DOHH2 (cell line): ENCODE measurements at regions not wholly inside any gene's neighbourhood (a gene's known extent, or its start where the extent isn't known, plus 50 kb on each side); places are given as distances from the start of the nearest gene placed in this dataset.

ENCODE experiments used
- EZH2phosphoT487 ChIP-seq: fragments of 200-600 bp; sonication (generic); IDR thresholded peaks from 2 replicates; pipeline ENCODE4 v1.6.1; 2017; ENCODE audit warnings: borderline replicate concordance, mild to moderate bottlenecking, antibody characterized with exemption, low read length, moderate library complexity, mixed read lengths
- TF ChIP-seq, protein P1 (sequence below): fragments of 200-600 bp; sonication (generic); IDR thresholded peaks from one replicate; pipeline ENCODE4 v1.5.1; 2014; ENCODE audit warnings: antibody characterized with exemption, mild to moderate bottlenecking, low read depth, low read length; ENCODE audit not compliant: poor library complexity, severe bottlenecking

DNA sequence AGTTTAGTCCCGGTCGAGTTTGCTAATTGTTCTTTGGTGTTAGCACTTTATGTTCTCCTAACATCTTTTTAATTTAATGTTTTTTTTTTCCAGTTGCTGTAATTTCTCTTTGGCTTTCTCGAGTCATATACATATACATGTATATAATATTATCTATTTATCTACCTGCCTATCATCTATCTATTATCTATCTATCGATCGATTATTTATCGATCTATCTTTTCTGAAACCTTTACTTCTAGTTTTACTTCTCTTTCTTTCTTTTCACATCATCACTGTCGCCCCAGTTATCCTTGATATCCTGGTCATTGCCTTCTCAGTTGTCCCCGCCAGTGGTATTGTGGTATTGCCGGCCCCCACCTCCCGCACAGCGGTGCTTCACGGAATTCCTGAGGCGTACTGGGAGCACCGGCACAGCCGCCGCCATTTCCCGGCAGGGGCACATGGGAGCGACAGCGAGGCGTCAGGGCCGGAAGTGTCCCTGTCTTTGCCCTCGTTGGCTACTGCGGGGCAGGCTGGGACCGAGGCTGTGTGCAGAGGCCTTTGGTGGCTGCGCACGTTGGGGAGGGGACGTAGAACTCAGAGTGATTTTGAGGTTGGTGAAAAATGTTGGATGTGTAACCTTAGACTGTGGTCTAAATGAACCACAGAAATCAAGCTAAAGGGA is 101.1 kb downstream of the NUF2 start:
- TF ChIP-seq, protein P1, sequence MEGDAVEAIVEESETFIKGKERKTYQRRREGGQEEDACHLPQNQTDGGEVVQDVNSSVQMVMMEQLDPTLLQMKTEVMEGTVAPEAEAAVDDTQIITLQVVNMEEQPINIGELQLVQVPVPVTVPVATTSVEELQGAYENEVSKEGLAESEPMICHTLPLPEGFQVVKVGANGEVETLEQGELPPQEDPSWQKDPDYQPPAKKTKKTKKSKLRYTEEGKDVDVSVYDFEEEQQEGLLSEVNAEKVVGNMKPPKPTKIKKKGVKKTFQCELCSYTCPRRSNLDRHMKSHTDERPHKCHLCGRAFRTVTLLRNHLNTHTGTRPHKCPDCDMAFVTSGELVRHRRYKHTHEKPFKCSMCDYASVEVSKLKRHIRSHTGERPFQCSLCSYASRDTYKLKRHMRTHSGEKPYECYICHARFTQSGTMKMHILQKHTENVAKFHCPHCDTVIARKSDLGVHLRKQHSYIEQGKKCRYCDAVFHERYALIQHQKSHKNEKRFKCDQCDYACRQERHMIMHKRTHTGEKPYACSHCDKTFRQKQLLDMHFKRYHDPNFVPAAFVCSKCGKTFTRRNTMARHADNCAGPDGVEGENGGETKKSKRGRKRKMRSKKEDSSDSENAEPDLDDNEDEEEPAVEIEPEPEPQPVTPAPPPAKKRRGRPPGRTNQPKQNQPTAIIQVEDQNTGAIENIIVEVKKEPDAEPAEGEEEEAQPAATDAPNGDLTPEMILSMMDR: no peak
- TF ChIP-seq EZH2phosphoT487: no peak
